ENCODE measurements at regions not wholly inside any gene's neighbourhood (a gene's known extent, or its start where the extent isn't known, plus 50 kb on each side); places are given as distances from the start of the nearest gene placed in this dataset.
A peak's percentile ranks its signal among the peaks of the same experiment; 100 is the strongest.

DNA sequence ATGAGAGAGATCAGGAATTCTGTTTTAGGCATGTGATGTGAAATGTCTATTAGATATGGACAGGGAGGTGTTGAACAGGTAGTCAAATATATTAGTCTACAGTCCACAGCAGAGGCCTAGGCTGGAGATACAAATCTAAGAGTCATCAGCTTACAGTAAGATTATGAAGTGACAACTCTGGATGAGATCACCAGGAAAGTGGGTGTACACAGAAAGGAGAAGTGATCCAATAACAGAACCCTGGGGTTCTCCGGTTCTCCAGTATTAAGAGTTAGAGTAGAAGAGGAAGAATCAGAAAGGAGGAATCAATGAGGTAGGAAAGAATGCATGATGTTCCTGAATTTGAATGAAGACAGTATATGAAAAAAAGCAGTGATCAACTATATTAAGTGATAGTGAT, 362.3 kb downstream of the FIGN start:
- DNase-seq (ENCODE audit: low spot score) (no peak), ATAC-seq (no peak)

DNA sequence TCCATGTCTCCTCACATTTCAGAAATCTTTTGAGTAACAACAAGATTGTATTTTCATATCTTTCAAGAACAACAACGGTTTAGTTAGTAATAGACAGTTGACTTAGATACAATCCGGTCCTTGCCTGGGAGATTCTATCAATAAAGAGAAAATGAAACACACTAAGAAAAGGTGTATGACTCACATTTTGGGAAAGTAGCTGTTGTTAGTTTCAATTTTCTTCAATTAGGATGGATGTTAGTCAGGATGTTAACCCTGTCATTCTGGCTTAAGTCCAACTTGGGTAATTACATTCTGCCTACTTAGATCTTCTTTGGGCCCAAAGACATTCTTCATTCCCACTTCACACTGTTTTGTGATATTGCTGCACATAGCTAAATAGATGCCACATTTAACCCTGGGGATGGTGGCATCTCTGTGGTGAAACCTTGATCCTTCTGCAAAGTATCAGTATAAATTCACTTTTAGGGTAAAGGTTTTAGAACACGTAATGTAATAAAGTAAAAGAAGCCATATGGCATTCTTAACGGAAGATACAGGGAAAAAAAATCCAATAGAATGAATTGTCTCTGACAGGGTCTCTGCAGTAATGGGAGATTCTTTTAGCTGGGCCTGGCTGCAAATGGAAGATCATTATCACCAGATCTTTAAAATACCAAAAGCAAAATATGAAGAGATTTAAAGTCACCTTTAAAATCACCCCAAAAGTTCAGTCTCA, 365.5 kb downstream of the FIGN start:
- ATAC-seq (no peak), DNase-seq (ENCODE audit: low spot score) (no peak)

DNA sequence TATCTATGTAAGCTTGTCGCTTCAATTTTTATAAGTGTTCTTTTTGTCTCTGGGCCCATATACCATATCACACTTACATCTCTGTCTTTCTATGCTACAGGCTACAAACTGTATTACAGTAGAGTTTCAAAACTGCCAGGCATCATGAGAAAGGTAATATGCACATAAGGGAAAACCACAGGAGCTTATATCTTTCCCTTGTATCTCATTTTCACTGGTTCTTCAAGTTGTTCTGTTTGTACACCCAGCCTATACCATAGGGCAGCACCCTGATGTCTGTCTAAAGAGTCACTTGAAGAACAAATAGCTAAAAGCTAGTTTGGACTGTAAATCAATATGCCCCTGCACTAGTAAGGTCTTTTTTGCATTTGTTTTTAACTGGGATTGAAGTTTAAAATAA, 366.7 kb downstream of the FIGN start:
- ATAC-seq: no peak

DNA sequence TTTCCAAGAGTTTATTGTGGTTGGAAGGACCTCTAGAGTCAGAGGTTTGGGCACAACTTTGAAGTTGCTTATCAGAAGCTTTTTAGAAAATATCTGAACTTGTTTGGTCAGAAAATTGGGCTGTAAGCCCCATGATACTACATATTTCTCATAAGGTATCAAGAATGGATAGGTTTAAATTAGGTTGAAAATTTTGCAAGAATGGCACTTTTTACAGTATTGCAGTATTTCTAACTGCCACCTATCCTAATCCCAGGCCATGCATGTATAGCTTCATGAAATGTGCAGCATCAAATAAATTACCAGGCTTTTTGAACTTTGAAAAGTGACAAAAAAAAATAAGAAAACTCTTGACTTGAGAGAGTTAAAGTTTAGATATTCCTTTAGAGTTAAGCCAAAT, 367.2 kb downstream of the FIGN start:
- ATAC-seq (no peak), DNase-seq (ENCODE audit: low spot score) (no peak)

More for the DNA sequence above, 366.7 kb downstream of the FIGN start:
- DNase-seq (ENCODE audit: low spot score): no peak

DNA sequence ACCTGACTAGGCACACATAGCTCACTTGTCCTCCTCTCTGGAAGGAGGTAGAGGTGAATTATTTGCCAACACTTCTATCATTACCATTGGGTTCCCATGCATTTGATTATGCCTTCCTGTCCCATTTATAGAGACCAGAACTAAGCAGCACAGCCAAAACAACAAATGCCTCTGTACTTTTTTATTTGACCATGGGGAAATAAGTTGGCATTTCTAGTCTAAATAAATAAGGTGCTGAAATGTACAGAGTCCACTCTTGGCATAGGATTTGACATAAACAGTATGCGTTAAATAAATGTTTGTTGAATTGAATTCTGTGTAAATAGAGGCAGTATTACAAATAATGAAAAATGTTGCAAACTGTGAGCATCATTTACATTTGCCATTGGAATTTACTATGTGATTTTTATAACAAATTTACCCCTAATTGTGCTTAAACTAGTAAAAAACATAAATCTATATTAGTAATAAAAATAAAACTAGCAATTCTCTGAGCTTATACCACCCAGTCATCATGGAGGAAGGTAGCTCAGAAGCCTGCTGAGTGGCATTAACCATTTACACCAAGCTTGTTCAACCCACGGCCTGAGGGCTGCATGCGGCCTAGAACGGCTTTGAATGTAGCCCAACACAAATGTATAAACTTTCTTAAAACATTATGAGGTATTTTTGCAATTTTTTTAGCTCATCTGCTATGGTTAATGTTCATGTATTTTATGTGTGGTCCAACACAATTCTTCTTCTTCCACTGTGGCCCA, 367.8 kb downstream of the FIGN start:
- ATAC-seq: no peak
- DNase-seq (ENCODE audit: low spot score): no peak

DNA sequence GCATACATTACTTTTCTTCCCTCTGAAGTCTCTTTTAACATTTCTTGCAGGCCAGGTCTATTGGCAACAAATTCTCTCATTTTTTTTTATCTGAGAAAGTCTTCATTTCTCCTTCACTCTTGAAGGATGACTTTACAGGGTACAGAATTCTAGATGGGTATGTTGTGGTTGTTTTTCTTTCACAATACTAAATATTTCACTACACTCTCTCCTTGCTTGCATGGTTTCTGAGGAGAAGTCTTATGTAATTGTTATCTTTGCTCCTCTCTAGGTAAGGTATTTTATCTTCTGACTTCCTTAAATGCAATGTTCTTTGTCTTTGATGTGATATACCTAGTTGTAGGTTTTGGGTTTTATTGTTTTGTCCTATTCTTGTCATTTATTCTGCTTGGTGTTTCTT, 371.1 kb downstream of the FIGN start:
- no peak for ATAC-seq
- DNase-seq (ENCODE audit: low spot score): no peak

DNA sequence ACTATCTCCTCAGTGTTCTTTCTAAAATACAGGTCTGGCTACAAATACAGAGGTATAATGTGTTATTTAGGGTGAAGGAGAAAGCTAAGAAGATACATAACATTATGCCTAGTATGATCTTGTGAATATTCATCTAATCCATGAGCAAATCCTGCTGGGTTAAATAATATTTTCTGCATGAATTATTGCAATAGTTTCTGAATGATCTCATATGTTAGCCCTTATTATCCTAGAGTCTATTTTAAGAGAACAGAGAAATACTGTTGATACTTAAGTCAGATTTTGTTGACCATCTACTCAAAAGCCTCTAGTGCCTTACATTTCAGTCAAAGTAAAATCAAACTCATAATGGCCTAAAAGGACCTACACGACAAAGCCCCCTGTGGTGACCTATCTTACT, 382.3 kb downstream of the FIGN start:
- DNase-seq (ENCODE audit: low spot score) (no peak), ATAC-seq (no peak)

DNA sequence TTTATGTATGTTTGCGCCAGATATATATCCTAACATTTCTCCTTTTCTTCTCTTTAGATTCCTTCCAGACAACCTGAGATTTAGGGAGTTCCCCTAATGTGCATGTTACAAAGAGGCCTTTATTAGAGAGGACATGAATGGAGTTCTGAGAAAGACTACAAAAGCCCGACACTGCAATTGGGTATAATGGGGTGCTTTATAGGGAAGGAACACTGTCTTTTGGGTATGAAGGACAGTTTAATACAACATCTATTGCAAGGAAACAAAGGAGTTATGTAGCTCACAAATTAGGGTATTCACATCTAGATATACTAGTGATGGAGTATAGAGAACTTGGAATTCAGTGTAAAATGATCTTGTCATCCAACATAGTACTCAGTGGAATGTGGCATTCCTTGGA, 383.8 kb downstream of the FIGN start:
- DNase-seq (ENCODE audit: low spot score): no peak
- ATAC-seq: no peak

DNA sequence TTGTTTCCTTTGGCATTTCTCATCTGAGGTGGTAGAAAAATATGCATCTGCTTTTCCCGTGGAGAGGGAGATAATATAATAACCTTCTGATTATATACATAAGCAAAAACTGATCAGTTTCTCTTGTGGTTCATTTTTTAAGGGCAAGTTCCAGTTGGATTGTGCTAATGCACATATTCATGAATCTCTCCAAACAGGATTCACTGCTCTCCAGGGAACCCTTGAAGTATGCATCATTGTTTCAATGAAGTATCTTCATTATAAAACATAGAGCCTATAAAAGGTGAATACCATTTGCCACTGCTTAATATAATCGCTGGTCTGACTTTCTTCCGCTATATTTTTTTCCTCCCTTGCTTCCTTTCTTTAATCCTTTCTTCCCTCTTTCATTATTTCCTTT, 384.7 kb downstream of the FIGN start:
- DNase-seq (ENCODE audit: low spot score) (no peak), ATAC-seq (no peak)

DNA sequence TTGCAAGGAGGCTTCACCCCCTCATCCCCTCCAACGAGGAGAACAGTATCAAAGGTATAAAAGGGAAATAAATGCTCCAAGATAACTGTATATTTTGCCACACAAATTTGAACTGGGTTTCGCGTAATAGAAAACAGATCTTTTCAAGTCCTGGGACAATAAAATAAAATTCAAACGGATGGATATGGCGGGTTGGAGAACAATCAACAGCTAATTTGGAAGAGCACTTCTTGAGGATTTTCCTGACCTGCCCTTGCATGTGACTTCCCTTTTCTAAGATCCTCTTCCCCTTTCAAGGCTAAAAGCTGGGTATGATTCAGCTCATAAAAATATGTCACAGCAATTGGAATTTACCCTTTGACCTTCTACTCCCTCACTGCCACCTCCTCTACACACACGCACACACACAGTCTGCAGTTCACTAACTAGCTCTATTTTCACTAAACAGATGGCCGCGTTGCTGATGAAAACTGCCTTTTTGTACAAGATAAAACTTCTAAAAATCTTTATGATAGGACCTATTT, 386.9 kb downstream of the FIGN start:
- DNase-seq (ENCODE audit: low spot score): no peak
- ATAC-seq: peak; percentile 58

DNA sequence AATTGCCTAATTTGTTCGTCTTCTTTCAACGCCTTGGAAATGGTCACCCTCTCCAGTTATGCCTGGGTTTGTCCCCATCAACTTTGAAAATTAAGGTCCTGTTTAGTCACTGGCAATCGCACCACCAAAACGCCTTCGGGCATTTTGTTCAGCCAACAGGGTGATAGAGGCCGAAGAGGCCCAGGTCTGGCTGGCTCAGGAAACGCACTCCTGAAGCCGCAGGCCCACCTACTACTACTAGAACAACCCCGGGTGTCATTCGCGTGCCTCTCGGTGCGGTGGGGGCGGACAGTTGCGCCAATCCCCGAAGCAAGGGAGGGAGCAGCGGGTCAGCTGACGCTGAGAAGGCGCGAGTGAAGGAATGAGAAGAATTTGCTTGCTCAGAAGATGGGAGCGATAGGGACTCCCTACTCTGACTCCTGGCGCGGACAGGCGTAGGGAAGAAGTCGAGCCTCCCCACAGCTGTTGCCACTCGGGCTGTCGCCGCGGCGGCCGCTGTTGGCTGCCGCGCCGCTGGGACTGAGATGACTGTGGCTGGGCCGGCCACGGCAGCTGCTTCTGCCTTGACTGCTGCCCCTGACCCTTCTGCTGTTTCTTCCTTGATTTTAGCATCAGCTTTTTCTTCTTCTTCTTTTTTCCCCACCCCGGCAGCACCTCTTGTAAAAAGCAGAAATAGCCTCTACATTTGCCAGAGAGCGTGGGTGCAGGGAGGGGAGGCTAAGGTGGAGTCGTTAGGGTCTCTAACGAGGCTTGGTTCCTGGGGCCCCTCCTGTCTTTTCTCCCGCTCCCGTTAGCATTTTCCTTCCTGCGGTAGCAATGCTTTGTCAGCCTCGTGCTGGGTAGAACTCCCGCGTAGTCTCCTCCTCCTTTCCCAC, 387.6 kb downstream of the FIGN start:
- ATAC-seq (peak; percentile 83), DNase-seq (ENCODE audit: low spot score) (peak; percentile 54)

DNA sequence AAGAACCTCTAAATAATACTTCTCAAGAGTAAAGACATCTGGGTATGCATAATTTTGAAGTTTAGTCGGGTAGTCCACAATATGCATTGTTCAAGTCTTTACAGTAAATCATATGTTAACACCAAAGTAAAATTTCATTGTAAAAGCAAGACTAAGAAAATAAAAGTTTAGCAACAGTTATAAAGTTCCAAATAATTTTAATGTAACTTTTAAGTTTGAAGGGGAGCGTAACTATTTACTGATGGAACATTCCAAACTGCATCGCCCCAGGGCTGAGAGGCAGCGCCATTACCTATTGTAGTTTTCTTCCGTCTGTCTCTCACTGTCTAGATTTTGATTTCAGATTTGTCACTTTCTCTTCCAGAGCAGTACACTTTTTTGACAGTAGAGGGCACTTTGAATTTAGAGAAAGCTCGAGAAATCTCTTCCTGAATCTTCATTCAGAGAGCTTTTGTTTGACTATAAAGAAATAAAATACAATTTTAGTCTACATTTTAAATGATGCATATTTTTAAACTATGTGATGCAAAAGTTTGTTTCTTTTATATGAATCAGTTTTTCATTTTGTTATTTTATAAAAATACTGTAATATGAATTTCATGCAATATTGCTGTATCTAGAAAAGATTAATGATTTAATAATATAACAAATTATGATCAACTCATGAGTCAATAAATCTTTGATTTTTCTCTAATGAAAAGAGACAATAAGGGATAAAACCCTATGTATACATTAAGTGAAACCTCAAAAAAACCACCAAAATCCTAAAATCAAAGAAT, 389.8 kb downstream of the FIGN start:
- no peak for DNase-seq (ENCODE audit: low spot score)
- ATAC-seq: peak; percentile 83

DNA sequence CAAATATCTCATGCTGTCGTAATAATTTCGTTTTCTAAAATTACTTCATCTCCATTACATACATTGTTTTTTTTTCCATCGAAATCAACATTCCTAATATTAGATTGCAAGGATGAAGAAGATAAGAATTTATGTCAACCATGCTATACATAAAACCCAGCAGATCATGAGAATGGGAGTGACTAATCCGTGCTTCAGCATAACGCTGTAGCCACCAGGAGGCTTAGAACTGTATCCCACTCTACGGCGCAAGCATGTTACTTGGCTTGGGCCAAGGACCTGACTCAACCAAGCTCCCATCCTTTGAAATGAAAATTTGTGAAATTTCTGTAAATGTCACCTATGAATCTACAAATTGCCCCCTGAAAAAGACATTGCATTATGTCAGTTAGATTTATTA, 392.5 kb downstream of the FIGN start:
- DNase-seq (ENCODE audit: low spot score): no peak
- no peak for ATAC-seq

DNA sequence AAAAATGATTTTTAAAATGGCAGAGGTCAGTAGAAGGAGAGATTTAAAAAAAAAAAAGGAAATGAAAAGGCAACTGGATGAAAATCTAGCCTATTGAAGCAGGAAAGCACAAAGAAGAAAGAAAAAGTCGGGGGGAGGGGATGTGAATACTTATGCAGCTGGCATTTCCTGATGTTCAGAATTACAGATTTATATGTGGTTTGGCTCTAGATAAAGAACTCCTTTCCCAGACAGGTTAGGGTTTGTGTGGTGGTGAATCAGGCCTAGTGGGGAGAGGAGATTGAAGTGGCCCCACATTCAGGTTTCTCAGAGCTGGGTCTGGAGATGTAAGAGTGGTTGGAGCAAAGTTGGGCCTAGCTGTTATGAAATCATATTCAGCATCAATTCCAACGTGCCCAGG, 394.4 kb downstream of the FIGN start:
- DNase-seq (ENCODE audit: low spot score) (no peak), ATAC-seq (no peak)

DNA sequence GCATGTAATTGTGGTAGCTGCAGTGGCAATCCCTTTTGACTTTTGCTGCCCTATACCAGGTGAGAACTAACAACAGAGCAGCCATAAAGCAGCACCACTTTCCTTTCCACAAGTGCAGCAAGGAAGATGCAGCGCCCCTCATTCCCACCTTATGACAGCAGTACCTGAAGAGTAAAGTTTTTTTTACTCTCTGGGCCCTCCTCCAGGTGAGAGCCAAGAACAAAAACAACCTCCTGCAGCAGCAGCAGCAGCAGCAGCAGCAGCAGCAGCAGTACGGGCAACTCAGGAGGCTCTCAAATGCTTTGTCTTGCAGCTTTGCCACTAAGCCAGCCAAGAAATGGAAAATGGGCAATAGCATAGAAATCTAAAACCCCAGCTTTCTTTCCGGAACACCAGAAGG, 397.5 kb downstream of the FIGN start:
- ATAC-seq: no peak
- DNase-seq (ENCODE audit: low spot score): no peak

DNA sequence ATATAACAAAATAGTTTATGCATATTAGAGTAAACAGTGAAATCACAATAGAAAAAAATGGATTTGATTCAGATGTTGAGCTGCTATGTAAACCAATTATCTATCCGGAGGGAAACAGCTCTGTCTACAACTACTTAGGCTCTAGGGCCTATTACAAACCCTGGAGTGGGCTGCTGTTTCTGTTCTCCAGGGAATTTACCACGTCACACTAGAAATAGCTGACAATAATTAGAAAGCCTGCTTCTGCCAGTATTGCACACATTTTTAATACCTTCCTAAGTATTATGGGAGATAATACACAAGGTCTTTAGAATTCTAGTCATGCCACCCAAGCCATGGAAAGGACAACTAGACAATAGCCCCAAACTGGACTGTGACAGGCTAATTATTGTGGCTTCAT, 411.1 kb downstream of the FIGN start:
- DNase-seq (ENCODE audit: low spot score): no peak
- no peak for ATAC-seq

DNA sequence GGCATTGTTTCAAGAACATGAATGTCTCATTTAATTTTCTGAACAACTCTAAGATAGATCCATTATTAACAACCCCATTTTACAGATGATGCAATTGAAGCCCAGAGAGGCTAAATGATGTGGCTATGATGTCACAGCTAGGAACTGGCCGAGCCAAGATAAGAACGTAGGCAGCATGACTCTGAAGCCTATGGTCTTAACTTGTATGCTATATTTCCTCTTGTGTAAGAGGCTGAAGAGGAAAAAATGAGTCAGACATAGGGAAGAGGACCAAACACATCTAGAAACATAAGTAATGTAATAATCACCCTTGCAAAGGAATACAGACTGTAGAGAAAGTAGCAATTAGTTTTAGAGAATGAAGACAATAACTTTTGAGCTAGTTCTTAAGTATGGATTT, 416.8 kb downstream of the FIGN start:
- DNase-seq (ENCODE audit: low spot score) (no peak), ATAC-seq (no peak)

DNA sequence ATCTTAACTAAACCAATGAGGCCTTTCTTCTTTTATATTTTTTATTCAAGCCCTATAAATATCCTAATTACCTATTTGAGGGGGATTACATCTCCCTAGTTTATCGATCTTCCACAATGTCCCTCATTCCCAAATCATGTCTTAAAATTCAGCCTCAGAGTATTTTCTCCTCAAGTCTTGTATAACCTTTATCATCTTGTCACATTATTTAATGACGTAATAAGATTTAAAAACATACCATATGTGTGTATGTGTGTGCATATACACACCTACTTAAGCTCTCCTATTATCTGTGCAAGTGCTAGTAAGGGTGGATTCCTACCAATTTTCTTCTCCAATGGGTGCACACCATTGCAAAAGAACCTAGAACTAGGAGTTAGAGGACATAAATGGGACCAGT, 421.1 kb downstream of the FIGN start:
- DNase-seq (ENCODE audit: low spot score) (no peak), ATAC-seq (no peak)

DNA sequence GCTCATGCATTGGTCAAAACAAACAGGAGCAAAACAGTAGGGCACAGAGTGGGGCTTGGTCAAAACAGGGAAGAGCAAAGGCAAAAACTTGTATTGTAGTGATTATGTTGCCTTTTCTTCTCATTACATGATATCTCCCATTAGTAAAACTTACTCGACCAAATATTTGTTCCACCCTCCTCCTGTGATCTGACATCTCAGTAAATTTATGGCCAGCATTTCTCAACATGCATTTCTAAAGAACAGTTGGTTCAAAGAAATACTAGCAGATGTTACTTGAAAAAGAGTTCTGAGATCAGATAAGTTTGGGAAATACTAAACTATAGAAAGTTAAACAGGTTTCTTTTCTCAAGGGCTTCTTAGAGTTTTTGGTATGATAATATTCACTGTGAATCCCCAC, 423.1 kb downstream of the FIGN start:
- ATAC-seq: no peak

DNA sequence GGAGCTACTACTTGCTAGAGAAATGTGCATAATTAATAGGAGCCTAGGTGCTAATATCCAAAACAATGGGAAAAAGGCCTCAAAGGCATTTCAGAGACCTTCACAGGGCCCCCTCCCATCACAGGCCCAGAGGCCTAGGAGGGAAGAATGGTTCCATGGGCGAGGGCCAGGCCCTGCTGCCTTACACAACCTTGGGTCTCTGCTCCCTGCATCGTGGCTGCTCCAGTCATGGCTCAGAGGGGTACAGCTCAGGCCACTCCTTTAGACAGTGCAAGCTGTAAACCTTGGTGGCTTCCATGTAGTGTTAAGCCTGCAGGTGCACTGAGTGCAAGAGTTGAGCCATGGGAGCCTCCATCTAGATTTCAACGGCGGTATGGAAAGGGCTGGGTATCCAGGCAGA, 429.2 kb downstream of the FIGN start:
- ATAC-seq: no peak
- DNase-seq (ENCODE audit: low spot score): no peak

More for the DNA sequence above, 423.1 kb downstream of the FIGN start:
- no peak for DNase-seq (ENCODE audit: low spot score)

DNA sequence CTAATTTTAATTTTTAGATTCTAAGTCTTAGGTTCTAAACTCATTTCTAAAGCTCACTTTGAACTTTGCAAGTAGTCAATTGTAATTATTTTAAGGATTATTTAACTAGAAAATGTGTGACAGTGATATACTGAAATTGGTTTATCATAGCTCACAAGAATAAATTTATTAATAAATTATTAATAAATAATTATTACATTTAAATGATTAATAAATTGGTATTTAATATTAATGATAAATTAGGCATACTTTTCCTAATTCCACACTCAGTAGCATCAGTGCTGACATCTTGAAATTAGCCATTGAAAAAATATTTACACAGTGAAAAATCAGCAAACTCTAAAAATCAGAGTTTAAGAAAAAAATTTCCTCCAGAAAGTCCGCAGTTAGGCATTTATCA, 433.7 kb downstream of the FIGN start:
- DNase-seq (ENCODE audit: low spot score) (no peak), ATAC-seq (no peak)

All from left lobe of liver (tissue), 2 donors.